Calu3 (cell line): ENCODE measurements at regions not wholly inside any gene's neighbourhood (a gene's known extent, or its start where the extent isn't known, plus 50 kb on each side); places are given as distances from the start of the nearest gene placed in this dataset.
"Not testable (repeated sequence)": the region's sequence is repeated elsewhere in the genome, so short reads cannot be mapped to it uniquely, and the experiment has no call there.

Experiments
- BruUV-seq: library from RNA; stranded (reverse); fragments of 400-500 nt; replicated peaks from 2 replicates; lab custom pipeline; 2021; lab: Mats Ljungman, UMichigan
- CTCF ChIA-PET: fragments of 300-600 bp; sonication (Branson Sonifier 250); formaldehyde crosslinking; loops from one replicate; lab custom pipeline; 2022; ENCODE audit warnings: antibody characterized with exemption; lab: Charles Lee
- DNase-seq: peaks from one replicate; pipeline ENCODE4 v3.0.0; 2022
- H3K27ac Mint-ChIP-seq: one replicate; pipeline ENCODE4 v1.8.0; 2022; ENCODE audit warnings: mixed read lengths; ENCODE audit not compliant: unreplicated experiment
- H3K27me3 Mint-ChIP-seq: one replicate; pipeline ENCODE4 v1.8.0; 2022; ENCODE audit warnings: mixed read lengths; ENCODE audit not compliant: unreplicated experiment
- H3K36me3 Mint-ChIP-seq: one replicate; pipeline ENCODE4 v1.8.0; 2022; ENCODE audit warnings: mild to moderate bottlenecking, moderate library complexity, mixed read lengths; ENCODE audit not compliant: insufficient read depth, unreplicated experiment
- H3K4me1 Mint-ChIP-seq: one replicate; pipeline ENCODE4 v1.8.0; 2022; ENCODE audit warnings: mild to moderate bottlenecking, low read depth, mixed read lengths; ENCODE audit not compliant: unreplicated experiment
- H3K4me3 Mint-ChIP-seq: one replicate; pipeline ENCODE4 v1.8.0; 2022; ENCODE audit warnings: mild to moderate bottlenecking, low read depth, moderate library complexity, mixed read lengths; ENCODE audit not compliant: unreplicated experiment
- H3K9me3 Mint-ChIP-seq: one replicate; pipeline ENCODE4 v1.8.0; 2022; ENCODE audit warnings: low read depth, mixed read lengths; ENCODE audit not compliant: unreplicated experiment
- CTCF ChIP-seq: fragments of 200-600 bp; IDR thresholded peaks from one replicate; pipeline ENCODE4 v1.8.0; 2022; ENCODE audit warnings: antibody characterized with exemption; ENCODE audit not compliant: unreplicated experiment
- intact Hi-C: fragments of 100-400 bp; cut with micrococcal nuclease; formaldehyde crosslinking; loops from one replicate; pipeline ENCODE4 v1.10.0; 2022; ENCODE audit not compliant: unreplicated experiment

- CTCF ChIA-PET, result no interaction called here
- no peaks in the 10 kb centered on the region for H3K36me3 Mint-ChIP-seq
- intact Hi-C loops, result no loop called here
- H3K9me3 Mint-ChIP-seq, result no peaks in the 10 kb centered on the region
- DNase-seq, result no peak
- H3K4me1 Mint-ChIP-seq, result no peaks in the 10 kb centered on the region
- no TSS peak for BruUV-seq
- no peak overlapping the region for H3K27ac Mint-ChIP-seq
- no peaks in the 10 kb centered on the region for H3K27me3 Mint-ChIP-seq
- H3K4me3 Mint-ChIP-seq, result no peak overlapping the region
- no peak for TF ChIP-seq CTCF
These were observed 166.9 kb downstream of the DEFB131A start for GRCh38 chr4:9611101-9611500.

- H3K4me1 Mint-ChIP-seq, BruUV-seq, H3K4me3 Mint-ChIP-seq, CTCF ChIA-PET, H3K36me3 Mint-ChIP-seq, H3K9me3 Mint-ChIP-seq, H3K27me3 Mint-ChIP-seq, DNase-seq, intact Hi-C loops, H3K27ac Mint-ChIP-seq: not testable (repeated sequence)
These were observed 145.0 kb upstream of the DRD5 start for GRCh38 chr4:9636411-9636810.

- intact Hi-C loops, result loop anchor here (10.0 kb wide), 1 partner anchor 165 kb away; no protein-coding TSS in a partner anchor
- H3K4me1 Mint-ChIP-seq, H3K4me3 Mint-ChIP-seq, H3K27me3 Mint-ChIP-seq, H3K9me3 Mint-ChIP-seq, H3K27ac Mint-ChIP-seq, CTCF ChIA-PET, BruUV-seq, DNase-seq, H3K36me3 Mint-ChIP-seq: not testable (repeated sequence)
These were observed 121.8 kb upstream of the DRD5 start for GRCh38 chr4:9659678-9660077.

GRCh38 chr4:9660955-9661354 lies 120.5 kb upstream of the DRD5 start:
- H3K27me3 Mint-ChIP-seq, H3K4me1 Mint-ChIP-seq, intact Hi-C loops, DNase-seq, BruUV-seq, H3K36me3 Mint-ChIP-seq, H3K9me3 Mint-ChIP-seq, H3K4me3 Mint-ChIP-seq, H3K27ac Mint-ChIP-seq, CTCF ChIA-PET: not testable (repeated sequence)

- H3K4me1 Mint-ChIP-seq, BruUV-seq, H3K27ac Mint-ChIP-seq, H3K36me3 Mint-ChIP-seq, DNase-seq, H3K9me3 Mint-ChIP-seq, H3K4me3 Mint-ChIP-seq, intact Hi-C loops, H3K27me3 Mint-ChIP-seq: not testable (repeated sequence)
- CTCF ChIA-PET, result interaction anchor here (0.7 kb wide), 1 partner anchor 1451 kb away, joined by 3 read pairs; no protein-coding TSS in a partner anchor
These were observed 110.7 kb upstream of the DRD5 start for GRCh38 chr4:9670725-9671124.

GRCh38 chr4:9677357-9677756 lies 104.1 kb upstream of the DRD5 start:
- BruUV-seq, H3K4me1 Mint-ChIP-seq, H3K27me3 Mint-ChIP-seq, H3K36me3 Mint-ChIP-seq, H3K4me3 Mint-ChIP-seq, H3K27ac Mint-ChIP-seq, intact Hi-C loops, H3K9me3 Mint-ChIP-seq, CTCF ChIA-PET, DNase-seq: not testable (repeated sequence)
